SU-DHL-6 (cell line): ENCODE measurements at regions not wholly inside any gene's neighbourhood (a gene's known extent, or its start where the extent isn't known, plus 50 kb on each side); places are given as distances from the start of the nearest gene placed in this dataset.

Source experiments
- H2AFZ ChIP-seq: fragments of 200-600 bp; sonication (generic); 2 replicates; pipeline ENCODE4 v1.6.1; 2014; ENCODE audit warnings: low read depth, mild to moderate bottlenecking, moderate library complexity, mixed read lengths, antibody characterized with exemption, low read length; ENCODE audit not compliant: severe bottlenecking
- H3F3A ChIP-seq: fragments of 200-600 bp; shearing (Covaris generic); 2 replicates; pipeline ENCODE4 v1.6.0; 2016; ENCODE audit warnings: antibody characterized with exemption, mild to moderate bottlenecking; ENCODE audit not compliant: insufficient read depth
- H3K27ac ChIP-seq: fragments of 200-600 bp; sonication (generic); 2 replicates; pipeline ENCODE4 v1.5.1; 2016; ENCODE audit warnings: low read depth, mild to moderate bottlenecking, low read length, moderate library complexity, mixed read lengths
- H3K27me3 ChIP-seq: fragments of 200-600 bp; sonication (generic), shearing (Covaris generic); 2 replicates; pipeline ENCODE4 v1.6.0; 2014; ENCODE audit warnings: mild to moderate bottlenecking, low read length
- H3K36me3 ChIP-seq: fragments of 200-600 bp; sonication (generic); 2 replicates; pipeline ENCODE4 v1.6.1; 2014; ENCODE audit warnings: mild to moderate bottlenecking, low read length, mixed read lengths
- H3K4me2 ChIP-seq: fragments of 300-600, 200-600 bp; shearing (Covaris generic), sonication (generic); 2 replicates; pipeline ENCODE4 v1.6.0; 2014; ENCODE audit warnings: low read length, low read depth, mild to moderate bottlenecking; ENCODE audit not compliant: poor library complexity, severe bottlenecking
- H3K4me3 ChIP-seq: fragments of 200-600 bp; sonication (generic); 2 replicates; pipeline ENCODE4 v1.5.1; 2014; ENCODE audit warnings: antibody characterized with exemption, low read length, mild to moderate bottlenecking, mixed read lengths; ENCODE audit not compliant: insufficient read depth, poor library complexity, severe bottlenecking
- H3K79me2 ChIP-seq: fragments of 200-600 bp; sonication (generic); 2 replicates; pipeline ENCODE4 v1.6.1; 2014; ENCODE audit warnings: mild to moderate bottlenecking, low read length, moderate library complexity; ENCODE audit not compliant: insufficient read depth
- H3K9ac ChIP-seq: fragments of 200-600 bp; sonication (generic); 2 replicates; pipeline ENCODE4 v1.7.0; 2014; ENCODE audit warnings: mild to moderate bottlenecking, low read length
- H3K9me2 ChIP-seq: fragments of 200-600 bp; sonication (generic); replicated peaks from 2 replicates; pipeline ENCODE4 v1.6.1; 2014; ENCODE audit warnings: low read length; ENCODE audit not compliant: insufficient read depth
- H3K9me3 ChIP-seq: fragments of 200-600 bp; sonication (generic); 2 replicates; pipeline ENCODE4 v1.6.1; 2014; ENCODE audit warnings: low read length, mixed read lengths; ENCODE audit not compliant: insufficient read depth
- H4K20me1 ChIP-seq: fragments of 200-600 bp; sonication (generic); 2 replicates; pipeline ENCODE4 v1.6.1; 2014; ENCODE audit warnings: low read depth, mild to moderate bottlenecking, antibody characterized with exemption, low read length, moderate library complexity, mixed read lengths
- CTCF ChIP-seq: fragments of 200-600 bp; sonication (generic); IDR thresholded peaks from one replicate; pipeline ENCODE4 v1.5.1; 2017; ENCODE audit warnings: antibody characterized with exemption, mild to moderate bottlenecking, low read length, moderate library complexity; ENCODE audit not compliant: insufficient read depth, poor library complexity, severe bottlenecking
- EZH2phosphoT487 ChIP-seq: fragments of 200-600 bp; sonication (generic), shearing (Covaris generic); conservative IDR thresholded peaks from 2 replicates; pipeline ENCODE4 v1.6.1; 2018; ENCODE audit warnings: mild to moderate bottlenecking, antibody characterized with exemption, low read length, moderate library complexity, mixed read lengths

DNA sequence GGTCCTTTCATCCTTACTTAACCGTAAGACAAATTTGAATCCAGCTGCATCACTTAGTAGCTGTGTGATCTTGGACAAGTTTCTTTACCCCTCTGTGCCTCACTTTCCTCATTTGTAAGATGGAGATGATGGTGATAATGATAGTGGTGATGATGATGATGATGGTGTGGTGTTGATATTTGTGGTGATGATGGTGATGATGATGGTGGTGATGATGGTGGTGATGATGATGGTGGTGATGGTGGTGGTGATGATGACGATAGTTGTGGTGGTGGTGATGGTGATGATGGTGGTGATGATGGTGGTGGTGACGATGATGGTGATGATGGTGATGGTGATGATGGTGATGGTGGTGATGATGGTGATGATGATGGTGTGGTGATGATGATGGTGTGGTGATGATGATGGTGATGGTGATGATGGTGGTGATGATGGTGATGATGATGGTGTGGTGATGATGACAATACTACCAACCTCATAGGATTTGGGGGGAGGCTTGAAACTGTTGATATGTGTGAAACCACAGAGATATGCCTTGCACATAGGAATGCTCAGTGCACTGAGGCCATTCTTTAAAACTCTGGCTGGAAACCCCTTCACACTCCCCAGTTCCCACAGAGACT is 233.2 kb downstream of the LY86 start:
- no peaks in the 10 kb centered on the region for H4K20me1 ChIP-seq
- H3K9me3 ChIP-seq, result no peaks in the 10 kb centered on the region
- 0 out of 2 replicates have a peak, but pooled peaks cover 3% of the 10 kb centered on the region for H3K27me3 ChIP-seq
- no peaks in the 10 kb centered on the region for H3F3A ChIP-seq
- H3K9ac ChIP-seq, result no peak overlapping the region
- no peak overlapping the region for H3K27ac ChIP-seq
- H3K9me2 ChIP-seq, result no peaks in the 10 kb centered on the region
- no peak overlapping the region for H3K4me3 ChIP-seq
- no peaks in the 10 kb centered on the region for H3K79me2 ChIP-seq
- H2AFZ ChIP-seq, result no peak overlapping the region
- H3K4me2 ChIP-seq, result no peak overlapping the region
- TF ChIP-seq EZH2phosphoT487, result no peak
- H3K36me3 ChIP-seq, result no peaks in the 10 kb centered on the region

- Histone ChIP-seq H3K27ac (no peak overlapping the region), H3K9me2 (no peaks in the 10 kb centered on the region), H3K9ac (no peak overlapping the region), H3K9me3 (no peaks in the 10 kb centered on the region), H3K4me2 (no peak overlapping the region), H3K27me3 (0 out of 2 replicates have a peak, but pooled peaks cover 3% of the 10 kb centered on the region), H2AFZ (no peak overlapping the region), H3K79me2 (no peaks in the 10 kb centered on the region), H3K4me3 (no peak overlapping the region), H4K20me1 (no peaks in the 10 kb centered on the region), H3K36me3 (no peaks in the 10 kb centered on the region), H3F3A (no peaks in the 10 kb centered on the region)
- no peak for TF ChIP-seq CTCF
These were observed 234.5 kb downstream of the LY86 start for GRCh38 chr6:6823030-6823429.

DNA sequence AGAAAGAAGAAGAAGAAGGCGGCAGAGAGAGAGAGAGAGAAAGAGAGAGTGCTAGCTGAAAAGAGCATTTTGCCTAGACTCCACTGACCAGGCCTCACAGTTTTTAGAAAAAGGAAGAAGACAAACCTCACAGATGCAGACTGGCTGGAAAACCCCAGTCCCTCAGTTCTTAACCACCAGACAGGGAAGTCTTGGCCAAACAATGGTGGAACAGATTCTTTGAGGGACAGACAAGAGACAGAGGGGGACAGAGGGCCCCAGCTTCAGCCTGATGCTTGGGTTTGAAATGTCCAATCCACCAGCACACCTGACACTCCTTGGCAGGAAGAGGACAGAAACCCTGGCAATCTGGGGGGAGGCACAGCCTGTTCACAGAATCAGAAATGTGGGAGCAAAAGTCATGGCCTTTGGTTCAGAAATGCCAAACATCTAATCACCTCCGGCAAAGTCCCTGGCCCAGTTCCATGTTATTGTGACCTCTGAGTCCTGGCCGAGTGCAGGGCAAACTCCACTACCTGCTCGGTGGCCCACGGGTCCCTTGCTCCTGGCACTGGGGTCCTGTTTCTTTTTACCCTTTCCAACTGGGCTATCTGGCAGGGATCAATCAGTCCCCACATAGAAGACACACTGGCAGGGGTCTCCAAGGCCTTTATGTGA is 235.2 kb downstream of the LY86 start:
- Histone ChIP-seq H3K27ac (no peak overlapping the region), H3K9me2 (no peaks in the 10 kb centered on the region), H3K27me3 (0 out of 2 replicates have a peak, but pooled peaks cover 3% of the 10 kb centered on the region), H3K4me2 (no peak overlapping the region), H3K4me3 (no peak overlapping the region), H3K79me2 (no peaks in the 10 kb centered on the region), H3K9ac (no peak overlapping the region), H4K20me1 (no peaks in the 10 kb centered on the region), H2AFZ (no peak overlapping the region), H3K9me3 (no peaks in the 10 kb centered on the region), H3F3A (no peaks in the 10 kb centered on the region), H3K36me3 (no peaks in the 10 kb centered on the region)
- TF ChIP-seq EZH2phosphoT487 (no peak), CTCF (no peak)

DNA sequence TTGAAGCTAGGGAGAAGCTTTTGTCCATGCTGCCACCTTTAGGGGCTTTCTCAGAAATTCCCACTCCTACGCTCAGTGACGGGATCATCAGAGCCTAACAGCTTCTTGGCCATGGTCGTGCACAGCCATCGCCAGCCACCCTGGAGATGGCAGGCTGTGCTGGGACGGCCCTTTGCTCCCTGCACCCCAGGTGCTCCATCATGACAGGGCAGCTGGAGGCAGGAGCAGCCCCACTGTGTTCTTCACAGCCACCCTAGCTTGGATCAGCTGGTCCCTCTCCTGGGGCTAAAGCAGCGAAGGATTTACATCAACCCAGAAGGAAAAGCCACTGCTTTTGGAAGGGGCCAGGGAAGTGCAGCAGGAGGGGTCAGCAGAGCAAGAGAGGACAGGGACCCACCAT is 235.9 kb downstream of the LY86 start:
- Histone ChIP-seq H3K27me3 (0 out of 2 replicates have a peak, but pooled peaks cover 3% of the 10 kb centered on the region), H3F3A (no peaks in the 10 kb centered on the region), H3K9me2 (no peaks in the 10 kb centered on the region), H4K20me1 (no peaks in the 10 kb centered on the region), H3K9ac (no peak overlapping the region), H3K9me3 (no peaks in the 10 kb centered on the region), H3K36me3 (no peaks in the 10 kb centered on the region), H2AFZ (no peak overlapping the region), H3K4me2 (no peak overlapping the region), H3K27ac (no peak overlapping the region), H3K4me3 (no peak overlapping the region), H3K79me2 (no peaks in the 10 kb centered on the region)
- TF ChIP-seq EZH2phosphoT487 (no peak), CTCF (no peak)
